ENCODE measurements at regions not wholly inside any gene's neighbourhood (a gene's known extent, or its start where the extent isn't known, plus 50 kb on each side); places are given as distances from the start of the nearest gene placed in this dataset.

- peaks cover 0 to 3% of the 10 kb centered on the region in 2 donors for H3K27me3 Mint-ChIP-seq (ENCODE audit: low read depth in 2 of 2)
- H3K36me3 Mint-ChIP-seq, result no peaks in the 10 kb centered on the region
- ATAC-seq (no peak), DNase-seq (no peak)
- H3K9me3 Mint-ChIP-seq, result peaks cover 2 to 5% of the 10 kb centered on the region in 2 donors
- intact Hi-C loops (cut with micrococcal nuclease), result no loop called here
- no peak overlapping the region for H3K27ac ChIP-seq (ENCODE audit: low read length)
- no peak overlapping the region for H3K27ac Mint-ChIP-seq
- no peaks in the 10 kb centered on the region for H3K4me1 Mint-ChIP-seq
- H3K27me3 ChIP-seq (ENCODE audit: control insufficient read depth, insufficient read depth, low read length), result no peaks in the 10 kb centered on the region
- H3K36me3 ChIP-seq (ENCODE audit: control insufficient read depth, insufficient read depth, low read length), result no peaks in the 10 kb centered on the region
- H3K4me1 ChIP-seq (ENCODE audit: control insufficient read depth, insufficient read depth, low read length), result no peaks in the 10 kb centered on the region
- no peak overlapping the region for H3K4me3 Mint-ChIP-seq
- H3K9me3 ChIP-seq (ENCODE audit: control insufficient read depth, insufficient read depth, low read length), result no peaks in the 10 kb centered on the region
- no peak overlapping the region for H3K4me3 ChIP-seq (ENCODE audit: low read length)
- no peak for TF ChIP-seq CTCF (IDR thresholded peaks at IDR 0.05)
- 84% methylated on average over 3 of the region's 3 CpGs for WGBS (ENCODE audit: insufficient coverage)
Measured at GRCh38 chr2:66968946-66969345, 428.2 kb upstream of the ETAA1 start.

- intact Hi-C loops (cut with micrococcal nuclease), result no loop called here
- no peaks in the 10 kb centered on the region for H3K9me3 ChIP-seq (ENCODE audit: control insufficient read depth, insufficient read depth, low read length)
- Mint-ChIP-seq H3K4me1 (no peaks in the 10 kb centered on the region), H3K9me3 (peaks cover 0 to 2% of the 10 kb centered on the region in 2 donors), H3K27me3 (ENCODE audit: low read depth in 2 of 2) (no peaks in the 10 kb centered on the region), H3K27ac (no peak overlapping the region), H3K36me3 (no peaks in the 10 kb centered on the region), H3K4me3 (no peak overlapping the region)
- H3K27ac ChIP-seq (ENCODE audit: low read length), result no peak overlapping the region
- WGBS (ENCODE audit: insufficient coverage), result 82% methylated on average over 1 of the region's 2 CpGs
- no peak for TF ChIP-seq CTCF (IDR thresholded peaks at IDR 0.05)
- H3K4me1 ChIP-seq (ENCODE audit: control insufficient read depth, insufficient read depth, low read length), result no peaks in the 10 kb centered on the region
- no peaks in the 10 kb centered on the region for H3K36me3 ChIP-seq (ENCODE audit: control insufficient read depth, insufficient read depth, low read length)
- no peak for DNase-seq
- H3K4me3 ChIP-seq (ENCODE audit: low read length), result no peak overlapping the region
- no peaks in the 10 kb centered on the region for H3K27me3 ChIP-seq (ENCODE audit: control insufficient read depth, insufficient read depth, low read length)
- ATAC-seq, result no peak
Measured at GRCh38 chr2:66981074-66981473, 416.1 kb upstream of the ETAA1 start.

- no peak for DNase-seq
- Histone ChIP-seq H3K4me1 (ENCODE audit: control insufficient read depth, insufficient read depth, low read length) (no peaks in the 10 kb centered on the region), H3K36me3 (ENCODE audit: control insufficient read depth, insufficient read depth, low read length) (no peaks in the 10 kb centered on the region), H3K27me3 (ENCODE audit: control insufficient read depth, insufficient read depth, low read length) (no peaks in the 10 kb centered on the region), H3K9me3 (ENCODE audit: control insufficient read depth, insufficient read depth, low read length) (no peaks in the 10 kb centered on the region), H3K27ac (ENCODE audit: low read length) (no peak overlapping the region), H3K4me3 (ENCODE audit: low read length) (no peak overlapping the region)
- no peaks in the 10 kb centered on the region for H3K27me3 Mint-ChIP-seq (ENCODE audit: low read depth in 2 of 2)
- no peak overlapping the region for H3K4me3 Mint-ChIP-seq
- TF ChIP-seq CTCF (IDR thresholded peaks at IDR 0.05), result no peak
- intact Hi-C loops (cut with micrococcal nuclease), result no loop called here
- peaks cover 0 to 2% of the 10 kb centered on the region in 2 donors for H3K9me3 Mint-ChIP-seq
- no peaks in the 10 kb centered on the region for H3K36me3 Mint-ChIP-seq
- H3K4me1 Mint-ChIP-seq, result no peaks in the 10 kb centered on the region
- no peak overlapping the region for H3K27ac Mint-ChIP-seq
- ATAC-seq, result no peak
Measured at GRCh38 chr2:66982766-66983165, 414.4 kb upstream of the ETAA1 start.

- Mint-ChIP-seq H3K36me3 (no peaks in the 10 kb centered on the region), H3K9me3 (peaks cover 0 to 2% of the 10 kb centered on the region in 2 donors), H3K4me1 (no peaks in the 10 kb centered on the region), H3K27ac (no peak overlapping the region), H3K4me3 (no peak overlapping the region), H3K27me3 (ENCODE audit: low read depth in 2 of 2) (no peaks in the 10 kb centered on the region)
- intact Hi-C loops (cut with micrococcal nuclease), result no loop called here
- H3K9me3 ChIP-seq (ENCODE audit: control insufficient read depth, insufficient read depth, low read length), result no peaks in the 10 kb centered on the region
- H3K27me3 ChIP-seq (ENCODE audit: control insufficient read depth, insufficient read depth, low read length), result no peaks in the 10 kb centered on the region
- DNase-seq, result no peak
- no peak overlapping the region for H3K4me3 ChIP-seq (ENCODE audit: low read length)
- no peaks in the 10 kb centered on the region for H3K36me3 ChIP-seq (ENCODE audit: control insufficient read depth, insufficient read depth, low read length)
- no peaks in the 10 kb centered on the region for H3K4me1 ChIP-seq (ENCODE audit: control insufficient read depth, insufficient read depth, low read length)
- no peak for ATAC-seq
- H3K27ac ChIP-seq (ENCODE audit: low read length), result no peak overlapping the region
- TF ChIP-seq CTCF (IDR thresholded peaks at IDR 0.05), result no peak
Measured at GRCh38 chr2:66984864-66985263, 412.3 kb upstream of the ETAA1 start.

All from natural killer cell (primary cell).